Testis (tissue), 2 donors: ENCODE measurements at regions not wholly inside any gene's neighbourhood (a gene's known extent, or its start where the extent isn't known, plus 50 kb on each side); places are given as distances from the start of the nearest gene placed in this dataset.
A peak's percentile ranks its signal among the peaks of the same experiment; 100 is the strongest.

ENCODE experiments used
- DNase-seq: peaks from one replicate; pipeline ENCODE4 v3.0.0-alpha.2; 2019
- H3K27ac ChIP-seq, 2 donors: fragments of 200-600 bp; sonication (generic); one replicate each; pipeline ENCODE4 v1.5.1; 2019
- H3K27me3 ChIP-seq: fragments of 200-600 bp; sonication (generic); one replicate; pipeline ENCODE4 v1.5.1; 2019
- H3K36me3 ChIP-seq: fragments of 200-600 bp; sonication (generic); one replicate; pipeline ENCODE4 v1.5.1; 2017; ENCODE audit warnings: low read depth; ENCODE audit errors: missing control alignments
- H3K4me1 ChIP-seq: fragments of 200-600 bp; sonication (generic); one replicate; pipeline ENCODE4 v1.5.1; 2019
- H3K4me3 ChIP-seq, 2 donors: fragments of 200-600 bp; sonication (generic); one replicate each; pipeline ENCODE4 v1.5.1; 2017 to 2019
- H3K9me3 ChIP-seq: fragments of 200-600 bp; sonication (generic); one replicate; pipeline ENCODE4 v1.5.1; 2017
- POLR2A ChIP-seq: fragments of 450-650 bp; IDR thresholded peaks from one replicate; pipeline ENCODE4 v1.6.1; 2017; ENCODE audit warnings: antibody characterized with exemption, mild to moderate bottlenecking, moderate library complexity
- WGBS, 2 donors: methylation state at CpG; one replicate each; pipeline ENCODE4 v1.1.5; 2018; 5-methylcytosine and 5-hydroxymethylcytosine counted together
- intact Hi-C: fragments of 100-400 bp; cut with DNase I; formaldehyde crosslinking; loops from one replicate; pipeline ENCODE4 v1.15.1; 2023; ENCODE audit warnings: low total_unique reads
- TF ChIP-seq, protein P1 (sequence below), 3 experiments: fragments of 450-650 bp in 2 of 3; fragments of 200-600 bp in 1 of 3; sonication (generic) in 1 of 3; IDR thresholded peaks; one replicate each; pipeline ENCODE4 v1.5.1; 2016 to 2019; ENCODE audit warnings: antibody characterized with exemption in 3 of 3, mild to moderate bottlenecking in 2 of 3, moderate library complexity in 1 of 3

DNA sequence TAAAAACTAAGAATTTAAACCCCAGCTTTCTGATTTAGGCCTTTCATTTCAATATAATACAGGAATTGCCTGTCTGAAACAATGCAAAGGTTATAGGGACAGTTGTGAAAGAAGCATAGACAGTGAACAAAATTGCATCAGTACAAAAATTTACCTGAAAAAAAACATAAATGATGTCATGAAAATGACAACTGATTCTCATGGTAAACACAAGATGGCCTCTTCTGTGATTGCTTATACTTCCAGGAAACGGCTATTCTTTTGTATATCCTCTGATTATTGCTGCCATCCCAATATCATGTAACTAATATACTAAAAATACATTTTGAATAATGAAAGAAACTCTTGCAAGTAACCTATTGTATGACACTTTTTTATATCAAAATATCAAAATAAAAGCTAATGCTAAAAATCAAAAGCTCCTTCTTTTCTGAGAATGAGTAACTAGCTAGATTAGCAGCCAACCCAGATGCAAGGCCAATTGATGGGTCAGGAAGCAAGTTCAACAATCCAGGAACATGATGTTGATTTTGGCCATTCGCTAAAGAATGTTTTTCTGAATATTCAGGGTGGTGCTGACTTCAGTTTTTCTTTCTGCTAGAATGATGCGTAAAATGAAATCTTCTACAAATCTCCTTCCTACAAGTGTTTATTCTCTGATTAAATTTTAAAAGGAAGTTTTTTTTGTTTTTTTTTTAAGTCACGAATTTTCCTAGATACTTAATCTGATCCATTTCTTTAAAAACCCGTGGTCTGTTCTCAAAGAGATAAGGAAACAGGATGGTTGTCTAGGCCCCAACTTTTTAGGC lies 83.6 kb downstream of the ALX1 start:
- intact Hi-C loops = no loop called here
- Histone ChIP-seq H3K27ac (peak overlapping the region in 1 of 2 donors; percentile 3), H3K9me3 (no peaks in the 10 kb centered on the region), H3K27me3 (no peaks in the 10 kb centered on the region), H3K4me1 (no peaks in the 10 kb centered on the region), H3K36me3 (no peaks in the 10 kb centered on the region), H3K4me3 (no peak overlapping the region)
- TF ChIP-seq, protein P1, sequence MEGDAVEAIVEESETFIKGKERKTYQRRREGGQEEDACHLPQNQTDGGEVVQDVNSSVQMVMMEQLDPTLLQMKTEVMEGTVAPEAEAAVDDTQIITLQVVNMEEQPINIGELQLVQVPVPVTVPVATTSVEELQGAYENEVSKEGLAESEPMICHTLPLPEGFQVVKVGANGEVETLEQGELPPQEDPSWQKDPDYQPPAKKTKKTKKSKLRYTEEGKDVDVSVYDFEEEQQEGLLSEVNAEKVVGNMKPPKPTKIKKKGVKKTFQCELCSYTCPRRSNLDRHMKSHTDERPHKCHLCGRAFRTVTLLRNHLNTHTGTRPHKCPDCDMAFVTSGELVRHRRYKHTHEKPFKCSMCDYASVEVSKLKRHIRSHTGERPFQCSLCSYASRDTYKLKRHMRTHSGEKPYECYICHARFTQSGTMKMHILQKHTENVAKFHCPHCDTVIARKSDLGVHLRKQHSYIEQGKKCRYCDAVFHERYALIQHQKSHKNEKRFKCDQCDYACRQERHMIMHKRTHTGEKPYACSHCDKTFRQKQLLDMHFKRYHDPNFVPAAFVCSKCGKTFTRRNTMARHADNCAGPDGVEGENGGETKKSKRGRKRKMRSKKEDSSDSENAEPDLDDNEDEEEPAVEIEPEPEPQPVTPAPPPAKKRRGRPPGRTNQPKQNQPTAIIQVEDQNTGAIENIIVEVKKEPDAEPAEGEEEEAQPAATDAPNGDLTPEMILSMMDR (IDR thresholded peaks at IDR 0.05) = no peak
- TF ChIP-seq POLR2A = no peak
- DNase-seq = peak; percentile 55
- 49 to 57% methylated on average over 5 of the region's 5 CpGs for WGBS, 2 donors

DNA sequence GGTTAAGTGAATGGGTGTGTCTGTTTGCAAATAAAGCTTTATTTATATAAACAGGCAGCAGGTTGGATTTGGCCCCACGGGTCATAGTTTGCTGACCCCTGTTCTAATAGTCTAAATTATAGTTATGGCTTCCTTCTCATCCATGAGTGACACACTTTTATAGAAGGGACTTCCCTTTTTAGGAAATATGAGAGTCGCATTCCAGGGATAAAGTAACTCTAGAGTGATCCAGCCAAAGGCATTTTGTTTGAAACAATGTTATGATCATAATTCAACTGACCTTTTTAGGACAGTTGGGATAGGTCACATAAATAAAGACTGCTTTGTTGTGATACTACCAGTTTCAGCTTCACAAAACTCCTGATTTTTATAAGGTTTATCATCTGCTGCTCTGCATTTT lies 87.9 kb downstream of the ALX1 start:
- Histone ChIP-seq H3K36me3 (no peaks in the 10 kb centered on the region), H3K9me3 (no peaks in the 10 kb centered on the region), H3K4me1 (no peaks in the 10 kb centered on the region), H3K4me3 (no peak overlapping the region), H3K27me3 (no peaks in the 10 kb centered on the region), H3K27ac (no peak overlapping the region)
- no peak for TF ChIP-seq POLR2A
- TF ChIP-seq, protein P1 (IDR thresholded peaks at IDR 0.05) = no peak
- 73 to 77% methylated on average over 2 of the region's 2 CpGs for WGBS, 2 donors
- intact Hi-C loops = no loop called here
- DNase-seq = no peak

DNA sequence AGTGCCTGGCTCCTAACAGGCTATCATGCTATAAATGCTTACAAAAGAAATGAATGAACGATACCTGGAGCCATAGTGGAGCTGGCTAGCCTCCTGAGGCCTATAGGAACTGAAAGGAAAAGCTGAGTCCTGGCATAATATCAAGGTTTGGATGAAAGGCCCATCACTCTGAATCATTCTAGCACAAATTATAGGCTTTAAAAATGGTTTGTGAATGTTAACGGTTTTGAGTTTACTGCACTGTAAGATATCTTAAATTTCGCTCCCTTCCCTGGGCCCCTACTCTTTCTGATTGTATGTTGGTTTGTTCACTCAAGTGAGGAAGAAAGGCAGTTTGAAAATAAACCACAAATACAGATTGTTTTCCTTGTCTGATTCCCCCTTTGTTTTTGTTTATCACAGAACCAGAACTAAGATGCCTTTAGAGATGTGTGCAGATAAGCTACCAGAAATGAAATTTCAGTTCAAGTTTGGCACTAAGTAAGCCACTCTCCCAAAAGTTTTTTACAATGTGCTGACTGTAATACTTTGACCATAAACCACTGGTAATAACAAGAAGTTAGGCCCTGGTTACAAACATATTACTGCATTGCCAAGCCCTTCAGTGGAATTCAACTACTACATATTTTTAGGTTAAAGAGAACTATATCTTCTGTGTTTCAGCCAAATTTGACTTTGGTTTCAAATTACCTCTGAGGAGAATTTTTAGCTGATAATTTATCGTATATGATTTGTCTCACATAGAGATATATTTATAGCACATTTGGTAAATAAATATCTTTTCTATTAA lies 89.5 kb downstream of the ALX1 start:
- H3K27me3 ChIP-seq = no peaks in the 10 kb centered on the region
- no peaks in the 10 kb centered on the region for H3K4me1 ChIP-seq
- TF ChIP-seq, protein P1 (IDR thresholded peaks at IDR 0.05) = no peak
- TF ChIP-seq POLR2A = no peak
- no peaks in the 10 kb centered on the region for H3K9me3 ChIP-seq
- H3K4me3 ChIP-seq = no peak overlapping the region
- no peak for DNase-seq
- 66 to 69% methylated on average over 4 of the region's 4 CpGs for WGBS, 2 donors
- H3K27ac ChIP-seq = no peak overlapping the region
- intact Hi-C loops = no loop called here
- no peaks in the 10 kb centered on the region for H3K36me3 ChIP-seq

- H3K27me3 ChIP-seq = no peaks in the 10 kb centered on the region
- H3K4me1 ChIP-seq = no peaks in the 10 kb centered on the region
- 93 to 96% methylated on average over 4 of the region's 4 CpGs for WGBS, 2 donors
- no peak for DNase-seq
- no peak overlapping the region for H3K4me3 ChIP-seq
- intact Hi-C loops = no loop called here
- H3K36me3 ChIP-seq = no peaks in the 10 kb centered on the region
- H3K9me3 ChIP-seq = no peaks in the 10 kb centered on the region
- TF ChIP-seq POLR2A = no peak
- TF ChIP-seq, protein P1 (IDR thresholded peaks at IDR 0.05) = no peak
- no peak overlapping the region for H3K27ac ChIP-seq
Observed at GRCh38 chr12:85373045-85373444, 93.0 kb downstream of the ALX1 start.
